ENCODE measurements at regions not wholly inside any gene's neighbourhood (a gene's known extent, or its start where the extent isn't known, plus 50 kb on each side); places are given as distances from the start of the nearest gene placed in this dataset.

DNA sequence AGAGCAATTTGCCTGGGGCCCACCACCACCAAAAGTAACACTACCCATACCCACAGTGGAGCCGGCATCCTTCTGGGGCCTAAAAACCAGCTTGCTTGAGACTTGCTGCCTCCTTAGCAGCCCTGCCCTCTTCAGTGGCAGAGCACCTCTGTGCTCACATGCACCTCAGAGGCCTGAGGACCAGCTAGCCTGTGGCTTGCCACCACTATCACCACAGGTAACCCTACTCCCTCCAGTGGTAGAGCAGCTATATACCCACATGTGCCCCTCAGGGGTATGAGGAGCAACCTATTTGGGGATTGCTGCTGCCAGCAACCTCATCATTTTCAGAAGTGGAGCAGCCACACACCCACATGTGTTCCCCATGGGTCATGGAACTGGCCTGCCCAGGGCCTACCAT lies 111.4 kb upstream of the SPRY2 start:
- TF ChIP-seq EP300 (IDR thresholded peaks at IDR 0.05) = no peak
- no peak for TF ChIP-seq POLR2A (IDR thresholded peaks at IDR 0.05)
- TF ChIP-seq, protein P1, sequence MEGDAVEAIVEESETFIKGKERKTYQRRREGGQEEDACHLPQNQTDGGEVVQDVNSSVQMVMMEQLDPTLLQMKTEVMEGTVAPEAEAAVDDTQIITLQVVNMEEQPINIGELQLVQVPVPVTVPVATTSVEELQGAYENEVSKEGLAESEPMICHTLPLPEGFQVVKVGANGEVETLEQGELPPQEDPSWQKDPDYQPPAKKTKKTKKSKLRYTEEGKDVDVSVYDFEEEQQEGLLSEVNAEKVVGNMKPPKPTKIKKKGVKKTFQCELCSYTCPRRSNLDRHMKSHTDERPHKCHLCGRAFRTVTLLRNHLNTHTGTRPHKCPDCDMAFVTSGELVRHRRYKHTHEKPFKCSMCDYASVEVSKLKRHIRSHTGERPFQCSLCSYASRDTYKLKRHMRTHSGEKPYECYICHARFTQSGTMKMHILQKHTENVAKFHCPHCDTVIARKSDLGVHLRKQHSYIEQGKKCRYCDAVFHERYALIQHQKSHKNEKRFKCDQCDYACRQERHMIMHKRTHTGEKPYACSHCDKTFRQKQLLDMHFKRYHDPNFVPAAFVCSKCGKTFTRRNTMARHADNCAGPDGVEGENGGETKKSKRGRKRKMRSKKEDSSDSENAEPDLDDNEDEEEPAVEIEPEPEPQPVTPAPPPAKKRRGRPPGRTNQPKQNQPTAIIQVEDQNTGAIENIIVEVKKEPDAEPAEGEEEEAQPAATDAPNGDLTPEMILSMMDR (IDR thresholded peaks at IDR 0.05) = no peak
- no peak for TF ChIP-seq POLR2AphosphoS5 (IDR thresholded peaks at IDR 0.05)
- H3K36me3 ChIP-seq = no peaks in the 10 kb centered on the region
- no peaks in the 10 kb centered on the region for H3K9me3 ChIP-seq
- H3K27ac ChIP-seq = no peak overlapping the region
- peaks cover 5% of the 10 kb centered on the region for H3K27me3 ChIP-seq
- 100% methylated on average over 1 of the region's 1 CpG; no CpG with 5 or more reads in 1 of the 2 donors for WGBS, 2 donors (ENCODE audit: low coverage in 1 of 2)
- H3K4me1 ChIP-seq = no peaks in the 10 kb centered on the region
- ATAC-seq = no peak
- no peak overlapping the region for H3K4me3 ChIP-seq

DNA sequence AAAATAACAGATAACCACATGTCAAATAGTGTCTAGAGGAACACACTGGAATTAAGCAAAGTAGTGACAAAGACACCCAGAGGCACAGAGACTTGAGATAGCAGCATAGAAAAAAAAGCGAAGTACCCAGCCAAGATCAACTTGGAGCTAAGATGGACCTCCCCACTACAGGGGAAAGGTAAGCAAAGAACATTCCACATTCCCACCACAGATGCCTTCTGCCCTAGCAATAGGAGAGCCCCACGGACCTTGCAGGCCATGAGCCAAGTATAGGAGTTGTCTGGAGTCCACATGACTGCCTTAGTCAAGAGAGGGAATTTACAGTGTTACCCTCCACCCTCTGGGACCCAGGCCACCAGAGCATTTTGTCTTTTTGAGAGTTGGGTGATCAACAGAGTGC lies 110.7 kb upstream of the SPRY2 start:
- TF ChIP-seq POLR2AphosphoS5 (IDR thresholded peaks at IDR 0.05) (no peak), POLR2A (IDR thresholded peaks at IDR 0.05) (no peak), EP300 (IDR thresholded peaks at IDR 0.05) (no peak)
- TF ChIP-seq, protein P1 (IDR thresholded peaks at IDR 0.05) = no peak
- Histone ChIP-seq H3K4me1 (no peaks in the 10 kb centered on the region), H3K4me3 (no peak overlapping the region), H3K9me3 (no peaks in the 10 kb centered on the region), H3K36me3 (no peaks in the 10 kb centered on the region), H3K27ac (no peak overlapping the region), H3K27me3 (peaks cover 5% of the 10 kb centered on the region)
- WGBS, 2 donors (ENCODE audit: low coverage in 1 of 2) = 92% methylated on average over 1 of the region's 2 CpGs; no CpG with 5 or more reads in 1 of the 2 donors
- no peak for ATAC-seq

DNA sequence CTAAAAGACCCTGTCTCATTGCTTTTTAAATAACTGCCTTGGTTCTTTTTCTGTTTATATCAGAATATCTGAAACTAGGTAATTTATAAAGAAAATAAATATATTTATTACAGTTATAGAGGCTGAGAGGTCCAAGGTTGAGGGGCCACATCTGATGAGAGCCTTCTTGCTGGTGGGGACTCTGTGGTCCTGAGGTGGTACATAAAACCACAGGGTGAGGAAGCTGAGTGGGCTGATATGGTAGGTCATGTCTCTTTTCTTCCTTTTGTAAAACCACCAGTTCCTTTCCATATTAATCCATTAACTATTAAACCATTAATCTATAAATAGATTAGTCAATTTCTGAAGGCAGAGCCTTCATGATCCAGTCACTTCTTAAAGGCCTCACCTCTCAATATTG lies 109.5 kb upstream of the SPRY2 start:
- TF ChIP-seq, protein P1 (IDR thresholded peaks at IDR 0.05) = no peak
- TF ChIP-seq POLR2AphosphoS5 (IDR thresholded peaks at IDR 0.05) = no peak
- TF ChIP-seq EP300 (IDR thresholded peaks at IDR 0.05) = no peak
- no peak for TF ChIP-seq POLR2A (IDR thresholded peaks at IDR 0.05)
- no peak for ATAC-seq
- Histone ChIP-seq H3K27ac (no peak overlapping the region), H3K4me3 (no peak overlapping the region), H3K27me3 (peaks cover 5% of the 10 kb centered on the region), H3K4me1 (no peaks in the 10 kb centered on the region), H3K9me3 (no peaks in the 10 kb centered on the region), H3K36me3 (no peaks in the 10 kb centered on the region)

DNA sequence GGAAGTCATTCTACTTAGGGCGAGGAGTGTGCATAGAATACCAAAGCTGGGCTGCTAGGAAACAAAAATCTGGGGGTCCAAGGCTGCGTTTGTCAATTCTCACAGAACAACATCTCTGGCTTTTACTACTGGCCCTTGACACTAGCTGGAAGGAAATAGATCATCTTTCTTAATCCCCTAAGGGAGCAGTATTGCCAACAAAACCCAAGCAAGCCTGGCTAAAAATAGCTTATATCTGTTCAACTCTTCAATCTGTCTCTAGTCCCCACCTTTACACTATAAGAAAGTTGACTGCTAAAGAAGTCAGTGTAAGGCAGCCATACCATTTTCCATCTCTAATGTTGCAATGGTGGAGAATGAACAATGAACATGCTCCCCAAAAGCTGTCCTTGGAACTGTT lies 107.8 kb upstream of the SPRY2 start:
- H3K36me3 ChIP-seq = no peaks in the 10 kb centered on the region
- no peak overlapping the region for H3K4me3 ChIP-seq
- no peaks in the 10 kb centered on the region for H3K4me1 ChIP-seq
- no peak for ATAC-seq
- H3K27me3 ChIP-seq = peaks cover 5% of the 10 kb centered on the region
- TF ChIP-seq POLR2AphosphoS5 (IDR thresholded peaks at IDR 0.05) (no peak), EP300 (IDR thresholded peaks at IDR 0.05) (no peak), POLR2A (IDR thresholded peaks at IDR 0.05) (no peak)
- TF ChIP-seq, protein P1 (IDR thresholded peaks at IDR 0.05) = no peak
- H3K27ac ChIP-seq = no peak overlapping the region
- H3K9me3 ChIP-seq = no peaks in the 10 kb centered on the region
- WGBS, 2 donors (ENCODE audit: low coverage in 1 of 2) = 71 to 100% methylated on average over 2 of the region's 2 CpGs

DNA sequence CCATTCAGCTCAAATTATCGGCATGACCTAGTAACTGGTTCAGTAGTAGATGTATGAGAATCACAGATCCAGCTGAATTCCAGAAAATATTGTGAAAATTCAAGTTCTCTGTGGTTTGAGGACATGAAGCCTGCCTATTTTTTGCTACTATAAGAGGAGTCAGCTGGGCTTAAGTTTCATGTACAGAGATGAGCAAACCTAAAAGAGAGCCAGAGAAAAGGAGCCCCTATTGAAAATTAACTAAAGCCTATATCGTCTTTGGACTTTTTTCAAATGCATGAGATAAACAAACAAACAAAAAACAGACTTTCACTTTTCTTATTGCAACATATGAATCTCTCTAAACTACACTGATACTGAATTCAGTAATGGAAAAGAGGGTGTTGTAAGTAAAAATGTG lies 106.8 kb upstream of the SPRY2 start:
- TF ChIP-seq, protein P1 (IDR thresholded peaks at IDR 0.05) = no peak
- no peak for TF ChIP-seq POLR2A (IDR thresholded peaks at IDR 0.05)
- no peak for TF ChIP-seq POLR2AphosphoS5 (IDR thresholded peaks at IDR 0.05)
- TF ChIP-seq EP300 (IDR thresholded peaks at IDR 0.05) = no peak
- 40 to 43% methylated on average over 1 to 2 of the region's 2 CpGs for WGBS, 2 donors (ENCODE audit: low coverage in 1 of 2)

More for the DNA sequence above, 106.8 kb upstream of the SPRY2 start:
- Histone ChIP-seq H3K27me3 (peaks cover 5% of the 10 kb centered on the region), H3K4me1 (no peaks in the 10 kb centered on the region), H3K36me3 (no peaks in the 10 kb centered on the region), H3K4me3 (no peak overlapping the region), H3K27ac (no peak overlapping the region), H3K9me3 (no peaks in the 10 kb centered on the region)
- ATAC-seq = no peak

All from gastroesophageal sphincter (tissue), 4 donors.